Neural progenitor cell (in vitro differentiated cells): ENCODE measurements at regions not wholly inside any gene's neighbourhood (a gene's known extent, or its start where the extent isn't known, plus 50 kb on each side); places are given as distances from the start of the nearest gene placed in this dataset.
A peak's percentile ranks its signal among the peaks of the same experiment; 100 is the strongest.

ENCODE experiments used
- DNase-seq: peaks from one replicate; pipeline ENCODE4 v3.0.0-alpha.2; 2016; ENCODE audit warnings: low spot score
- H2AFZ ChIP-seq: fragments of 200-600 bp; sonication (generic); replicated peaks from 2 replicates; pipeline ENCODE4 v1.6.1; 2016; ENCODE audit warnings: antibody characterized with exemption
- H3F3A ChIP-seq: fragments of 200-600 bp; sonication (generic); 2 replicates; pipeline ENCODE4 v1.6.1; 2016; ENCODE audit warnings: antibody characterized with exemption, low read depth
- H3K27ac ChIP-seq: fragments of 200-600 bp; sonication (generic); 2 replicates; pipeline ENCODE4 v1.5.1; 2016; ENCODE audit warnings: mild to moderate bottlenecking
- H3K27me3 ChIP-seq: fragments of 200-600 bp; sonication (generic); 2 replicates; pipeline ENCODE4 v1.6.1; 2016; ENCODE audit warnings: mild to moderate bottlenecking, moderate library complexity
- H3K36me3 ChIP-seq: fragments of 200-600 bp; sonication (generic); 2 replicates; pipeline ENCODE4 v1.5.1; 2016
- H3K4me1 ChIP-seq: fragments of 200-600 bp; sonication (generic); 2 replicates; pipeline ENCODE4 v1.6.1; 2016; ENCODE audit warnings: mixed run types
- H3K4me2 ChIP-seq: fragments of 200-600 bp; sonication (generic); 2 replicates; pipeline ENCODE4 v1.6.1; 2016
- H3K4me3 ChIP-seq: fragments of 200-600 bp; sonication (generic); 2 replicates; pipeline ENCODE4 v1.5.1; 2016
- H3K79me2 ChIP-seq: fragments of 200-600 bp; sonication (generic); 2 replicates; pipeline ENCODE4 v1.6.1; 2016; ENCODE audit warnings: low read depth
- H3K9ac ChIP-seq: fragments of 200-600 bp; sonication (generic); 2 replicates; pipeline ENCODE4 v1.6.1; 2016
- H3K9me3 ChIP-seq: fragments of 200-600 bp; sonication (generic); 2 replicates; pipeline ENCODE4 v1.5.1; 2016; ENCODE audit warnings: low read depth
- H4K20me1 ChIP-seq: fragments of 200-600 bp; sonication (generic); 2 replicates; pipeline ENCODE4 v1.6.1; 2016; ENCODE audit warnings: low read depth
- H3K27ac Mint-ChIP-seq: 3 replicates; pipeline ENCODE4 v1.8.0; 2021; ENCODE audit warnings: mixed read lengths
- H3K27me3 Mint-ChIP-seq: 2 replicates; pipeline ENCODE4 v1.8.0; 2022; ENCODE audit warnings: low read depth, mild to moderate bottlenecking, inconsistent platforms, moderate library complexity, mixed read lengths; ENCODE audit not compliant: insufficient read depth
- H3K36me3 Mint-ChIP-seq: 3 replicates; pipeline ENCODE4 v1.8.0; 2021; ENCODE audit warnings: mixed read lengths
- H3K4me1 Mint-ChIP-seq: 3 replicates; pipeline ENCODE4 v1.8.0; 2021; ENCODE audit warnings: mixed read lengths
- H3K4me3 Mint-ChIP-seq: 3 replicates; pipeline ENCODE4 v1.8.0; 2021; ENCODE audit warnings: mild to moderate bottlenecking, moderate library complexity, mixed read lengths
- H3K9me3 Mint-ChIP-seq: 3 replicates; pipeline ENCODE4 v1.8.0; 2020; ENCODE audit warnings: mixed read lengths
- EZH2 ChIP-seq: fragments of 200-600 bp; sonication (generic); IDR thresholded peaks from 2 replicates; pipeline ENCODE4 v1.6.1; 2017; ENCODE audit warnings: antibody characterized with exemption, mild to moderate bottlenecking, moderate library complexity
- EZH2phosphoT487 ChIP-seq: fragments of 200-600 bp; sonication (generic); IDR thresholded peaks from 2 replicates; pipeline ENCODE4 v1.6.1; 2017; ENCODE audit warnings: antibody characterized with exemption
- TF ChIP-seq, protein P1 (sequence below): fragments of 200-600 bp; sonication (generic); IDR thresholded peaks from 2 replicates; pipeline ENCODE4 v1.5.1; 2017; ENCODE audit warnings: antibody characterized with exemption, mild to moderate bottlenecking

DNA sequence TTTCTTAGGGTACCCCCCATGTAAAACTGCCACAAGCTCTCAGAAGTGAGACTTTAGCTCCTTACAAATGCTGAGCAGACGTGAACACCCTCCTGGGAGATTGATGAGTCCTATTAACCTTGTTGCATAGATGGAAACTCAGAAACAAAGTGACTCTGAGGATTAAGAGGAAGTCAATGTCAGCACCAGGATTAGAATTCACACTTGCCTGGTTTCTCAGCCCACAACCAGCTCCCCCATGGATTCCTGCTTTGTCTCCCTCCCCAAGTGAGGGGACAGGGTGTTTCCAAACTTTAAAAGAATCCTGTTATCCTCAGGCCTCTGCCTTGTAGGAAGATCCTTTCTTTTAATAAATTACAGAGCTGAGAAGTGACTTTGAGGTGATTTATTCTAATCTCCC lies 324.4 kb downstream of the NDFIP2 start:
- peaks cover 3% of the 10 kb centered on the region for H3K36me3 Mint-ChIP-seq
- Histone ChIP-seq H2AFZ (no peak overlapping the region), H3K27ac (no peak overlapping the region), H3K4me3 (no peak overlapping the region), H3K36me3 (no peaks in the 10 kb centered on the region), H3K79me2 (no peaks in the 10 kb centered on the region), H3F3A (peaks cover 4% of the 10 kb centered on the region), H4K20me1 (no peaks in the 10 kb centered on the region), H3K4me2 (no peak overlapping the region), H3K9me3 (no peaks in the 10 kb centered on the region), H3K4me1 (peaks cover 6% of the 10 kb centered on the region), H3K9ac (no peak overlapping the region), H3K27me3 (no peaks in the 10 kb centered on the region)
- H3K4me3 Mint-ChIP-seq: peak overlapping the region; percentile 6
- H3K9me3 Mint-ChIP-seq: peaks cover 7% of the 10 kb centered on the region
- TF ChIP-seq EZH2: no peak
- TF ChIP-seq, protein P1, sequence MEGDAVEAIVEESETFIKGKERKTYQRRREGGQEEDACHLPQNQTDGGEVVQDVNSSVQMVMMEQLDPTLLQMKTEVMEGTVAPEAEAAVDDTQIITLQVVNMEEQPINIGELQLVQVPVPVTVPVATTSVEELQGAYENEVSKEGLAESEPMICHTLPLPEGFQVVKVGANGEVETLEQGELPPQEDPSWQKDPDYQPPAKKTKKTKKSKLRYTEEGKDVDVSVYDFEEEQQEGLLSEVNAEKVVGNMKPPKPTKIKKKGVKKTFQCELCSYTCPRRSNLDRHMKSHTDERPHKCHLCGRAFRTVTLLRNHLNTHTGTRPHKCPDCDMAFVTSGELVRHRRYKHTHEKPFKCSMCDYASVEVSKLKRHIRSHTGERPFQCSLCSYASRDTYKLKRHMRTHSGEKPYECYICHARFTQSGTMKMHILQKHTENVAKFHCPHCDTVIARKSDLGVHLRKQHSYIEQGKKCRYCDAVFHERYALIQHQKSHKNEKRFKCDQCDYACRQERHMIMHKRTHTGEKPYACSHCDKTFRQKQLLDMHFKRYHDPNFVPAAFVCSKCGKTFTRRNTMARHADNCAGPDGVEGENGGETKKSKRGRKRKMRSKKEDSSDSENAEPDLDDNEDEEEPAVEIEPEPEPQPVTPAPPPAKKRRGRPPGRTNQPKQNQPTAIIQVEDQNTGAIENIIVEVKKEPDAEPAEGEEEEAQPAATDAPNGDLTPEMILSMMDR: no peak
- no peak for TF ChIP-seq EZH2phosphoT487
- H3K27me3 Mint-ChIP-seq: peaks cover 15% of the 10 kb centered on the region
- H3K4me1 Mint-ChIP-seq: peaks cover 66% of the 10 kb centered on the region
- H3K27ac Mint-ChIP-seq: peak overlapping the region; percentile 95
- peak; percentile 15 for DNase-seq

DNA sequence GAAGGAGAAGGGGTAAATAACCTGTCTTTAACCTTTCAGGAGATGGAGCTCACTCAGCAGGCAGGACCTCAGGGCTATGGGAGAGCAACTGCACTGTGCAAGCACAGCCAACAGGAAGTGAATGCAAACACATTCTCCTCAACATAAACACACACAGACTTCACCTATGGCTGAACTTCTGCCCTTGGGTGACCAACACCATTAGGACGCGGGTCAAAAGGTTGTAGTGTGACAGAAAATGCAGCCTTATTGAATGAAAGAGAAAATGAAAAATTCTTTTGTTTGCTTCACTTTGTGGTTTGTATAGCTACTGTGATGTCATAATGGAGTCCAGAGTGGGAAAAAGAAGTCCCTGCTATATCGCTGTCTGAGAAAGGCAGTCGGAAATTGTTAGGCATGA lies 323.0 kb downstream of the NDFIP2 start:
- no peaks in the 10 kb centered on the region for H3K9me3 ChIP-seq
- DNase-seq: no peak
- H3K4me3 ChIP-seq: no peak overlapping the region
- no peak overlapping the region for H3K4me2 ChIP-seq
- Mint-ChIP-seq H3K36me3 (peaks cover 2% of the 10 kb centered on the region), H3K4me3 (no peak overlapping the region), H3K9me3 (peaks cover 4% of the 10 kb centered on the region), H3K27me3 (peaks cover 15% of the 10 kb centered on the region), H3K27ac (peak overlapping the region; percentile 77), H3K4me1 (peaks cover 70% of the 10 kb centered on the region)
- H3K36me3 ChIP-seq: no peaks in the 10 kb centered on the region
- no peaks in the 10 kb centered on the region for H3K27me3 ChIP-seq
- peaks cover 4% of the 10 kb centered on the region for H3F3A ChIP-seq
- no peaks in the 10 kb centered on the region for H4K20me1 ChIP-seq
- no peak overlapping the region for H3K9ac ChIP-seq
- H3K27ac ChIP-seq: no peak overlapping the region
- H2AFZ ChIP-seq: no peak overlapping the region
- peaks cover 11% of the 10 kb centered on the region for H3K4me1 ChIP-seq
- TF ChIP-seq EZH2 (no peak), EZH2phosphoT487 (no peak)
- TF ChIP-seq, protein P1: no peak
- H3K79me2 ChIP-seq: no peaks in the 10 kb centered on the region

DNA sequence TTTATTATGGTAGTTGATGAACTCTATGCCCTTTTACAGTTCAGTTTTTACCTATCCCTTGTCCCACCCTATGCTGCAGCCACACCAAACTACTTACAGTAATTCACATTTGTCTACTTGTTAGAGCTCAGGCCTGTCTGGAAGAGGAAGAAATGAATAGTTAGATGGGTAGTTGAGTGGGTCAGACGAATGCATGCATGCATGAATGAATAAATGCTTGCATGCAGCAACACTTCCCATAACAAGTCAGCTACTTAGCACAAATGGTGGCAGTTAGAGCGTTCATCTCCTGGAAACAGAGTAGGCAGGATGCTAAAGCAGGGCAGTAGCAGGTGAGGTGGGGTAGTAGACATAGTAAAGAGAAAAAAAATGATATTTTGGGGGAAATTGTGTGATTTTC lies 322.3 kb downstream of the NDFIP2 start:
- Histone ChIP-seq H3K4me2 (no peak overlapping the region), H3K27me3 (no peaks in the 10 kb centered on the region), H4K20me1 (no peaks in the 10 kb centered on the region), H3K79me2 (no peaks in the 10 kb centered on the region), H3F3A (peaks cover 4% of the 10 kb centered on the region), H2AFZ (no peak overlapping the region), H3K9ac (no peak overlapping the region), H3K9me3 (no peaks in the 10 kb centered on the region), H3K27ac (no peak overlapping the region), H3K4me1 (peaks cover 12% of the 10 kb centered on the region), H3K4me3 (no peak overlapping the region), H3K36me3 (no peaks in the 10 kb centered on the region)
- Mint-ChIP-seq H3K4me3 (peak overlapping the region; percentile 3), H3K4me1 (peaks cover 67% of the 10 kb centered on the region), H3K27ac (peak overlapping the region; percentile 6), H3K27me3 (peaks cover 13% of the 10 kb centered on the region), H3K9me3 (peaks cover 2% of the 10 kb centered on the region), H3K36me3 (no peaks in the 10 kb centered on the region)
- TF ChIP-seq EZH2phosphoT487 (no peak), EZH2 (no peak)
- TF ChIP-seq, protein P1: no peak
- DNase-seq: no peak
